H54 (cell line): ENCODE measurements at regions not wholly inside any gene's neighbourhood (a gene's known extent, or its start where the extent isn't known, plus 50 kb on each side); places are given as distances from the start of the nearest gene placed in this dataset.
"Not testable (repeated sequence)": the region's sequence is repeated elsewhere in the genome, so short reads cannot be mapped to it uniquely, and the experiment has no call there.

Source experiments
- DNase-seq: peaks from one replicate; pipeline ENCODE4 v3.0.0; 2011; ENCODE audit warnings: low spot score, mixed read lengths; ENCODE audit not compliant: insufficient read length
- FAIRE-seq: peaks from 3 replicates; lab custom pipeline; 2011; peaks lifted over from hg19 to GRCh38; lab: Jason Lieb, UNC
- POLR2A ChIP-seq: IDR thresholded peaks from 2 replicates; pipeline ENCODE4 v1.6.1; 2011; ENCODE audit warnings: low read depth, mild to moderate bottlenecking, low read length

GRCh38 chr11:115627071-115627470, 122.9 kb upstream of the CADM1 start:
- DNase-seq (no peak), FAIRE-seq (no peak)
- TF ChIP-seq POLR2A, result no peak

- no peak for FAIRE-seq
- TF ChIP-seq POLR2A, result no peak
- no peak for DNase-seq
Measured at GRCh38 chr11:115626414-115626813, 122.2 kb upstream of the CADM1 start.

GRCh38 chr11:115625502-115625901, 121.3 kb upstream of the CADM1 start:
- FAIRE-seq (no peak), DNase-seq (no peak)
- TF ChIP-seq POLR2A, result no peak

GRCh38 chr11:115624065-115624464, 119.8 kb upstream of the CADM1 start:
- DNase-seq (no peak), FAIRE-seq (no peak)
- no peak for TF ChIP-seq POLR2A

- DNase-seq (peak; percentile 40), FAIRE-seq (no peak)
- TF ChIP-seq POLR2A, result no peak
Measured at GRCh38 chr11:115623021-115623451, 118.8 kb upstream of the CADM1 start.

- DNase-seq (no peak), FAIRE-seq (no peak)
- no peak for TF ChIP-seq POLR2A
Measured at GRCh38 chr11:115618428-115618827, 114.2 kb upstream of the CADM1 start.

- FAIRE-seq (no peak), DNase-seq (no peak)
- TF ChIP-seq POLR2A, result no peak
Measured at GRCh38 chr11:115617767-115618166, 113.6 kb upstream of the CADM1 start.

GRCh38 chr11:115616971-115617370, 112.8 kb upstream of the CADM1 start:
- FAIRE-seq, result no peak
- TF ChIP-seq POLR2A, result no peak
- no peak for DNase-seq

- FAIRE-seq, result no peak
- peak; percentile 9 for DNase-seq
- TF ChIP-seq POLR2A, result no peak
Measured at GRCh38 chr11:115613986-115614632, 109.9 kb upstream of the CADM1 start.

GRCh38 chr11:115613004-115613403, 108.8 kb upstream of the CADM1 start:
- no peak for DNase-seq
- TF ChIP-seq POLR2A, result no peak
- no peak for FAIRE-seq

- TF ChIP-seq POLR2A, result no peak
- FAIRE-seq, result no peak
- DNase-seq, result no peak
Measured at GRCh38 chr11:115612046-115612730, 108.0 kb upstream of the CADM1 start.

GRCh38 chr11:115611343-115611742, 107.1 kb upstream of the CADM1 start:
- TF ChIP-seq POLR2A, result no peak
- FAIRE-seq, result no peak

GRCh38 chr11:115610908-115611307, 106.7 kb upstream of the CADM1 start:
- FAIRE-seq (no peak), DNase-seq (no peak)
- TF ChIP-seq POLR2A, result no peak

More at GRCh38 chr11:115611343-115611742, 107.1 kb upstream of the CADM1 start:
- DNase-seq, result no peak

GRCh38 chr11:115610234-115610633, 106.0 kb upstream of the CADM1 start:
- not testable (repeated sequence) for FAIRE-seq

GRCh38 chr11:115608976-115609375, 104.8 kb upstream of the CADM1 start:
- no peak for FAIRE-seq
- DNase-seq, result no peak
- no peak for TF ChIP-seq POLR2A

More at GRCh38 chr11:115610234-115610633, 106.0 kb upstream of the CADM1 start:
- not testable (repeated sequence) for DNase-seq
